DND-41 (cell line): ENCODE measurements at regions not wholly inside any gene's neighbourhood (a gene's known extent, or its start where the extent isn't known, plus 50 kb on each side); places are given as distances from the start of the nearest gene placed in this dataset.

Source experiments
- ATAC-seq: fragments of 200-7000 bp; cut with Tn5 transposase; 3 replicates; pipeline ENCODE4 v1.9.1; 2021; ENCODE audit warnings: low read depth; ENCODE audit not compliant: insufficient read depth
- DNase-seq: peaks from one replicate; pipeline ENCODE4 v3.0.0-alpha.2; 2020
- H2AFZ ChIP-seq: 2 replicates; pipeline ENCODE4 v1.6.0; 2012; ENCODE audit warnings: low read depth, low read length
- H3K27ac ChIP-seq: 2 replicates; pipeline ENCODE4 v1.5.1; 2012; ENCODE audit warnings: low read length, inconsistent platforms
- H3K27me3 ChIP-seq: fragments of 200-600 bp; sonication (generic); 2 replicates; pipeline ENCODE4 v1.6.0; 2012; ENCODE audit warnings: low read length, mild to moderate bottlenecking, inconsistent platforms; ENCODE audit not compliant: insufficient read depth, poor library complexity
- H3K36me3 ChIP-seq: 2 replicates; pipeline ENCODE4 v1.5.1; 2012; ENCODE audit warnings: low read length, inconsistent platforms; ENCODE audit not compliant: insufficient read depth
- H3K4me1 ChIP-seq: 2 replicates; pipeline ENCODE4 v1.5.1; 2012; ENCODE audit warnings: mild to moderate bottlenecking, low read length; ENCODE audit not compliant: insufficient read depth
- H3K4me2 ChIP-seq: 2 replicates; pipeline ENCODE4 v1.6.0; 2012; ENCODE audit warnings: mild to moderate bottlenecking, moderate library complexity, low read length, inconsistent platforms; ENCODE audit not compliant: insufficient read depth
- H3K4me3 ChIP-seq, 2 experiments: fragments of 200-600 bp in 1 of 2; shearing (Covaris generic) in 1 of 2; 2 replicates each; pipeline ENCODE4 v1.5.1; 2012 to 2016; ENCODE audit warnings: inconsistent platforms in 2 of 2, low read length in 2 of 2, mild to moderate bottlenecking in 2 of 2, low read depth in 1 of 2, moderate library complexity in 1 of 2
- H3K79me2 ChIP-seq: 2 replicates; pipeline ENCODE4 v1.6.0; 2012; ENCODE audit warnings: low read length, inconsistent platforms; ENCODE audit not compliant: insufficient read depth
- H3K9ac ChIP-seq: 2 replicates; pipeline ENCODE4 v1.6.0; 2012; ENCODE audit warnings: low read depth, mild to moderate bottlenecking, inconsistent platforms, low read length, moderate library complexity
- H3K9me3 ChIP-seq: 2 replicates; pipeline ENCODE4 v1.5.1; 2012; ENCODE audit warnings: low read length, moderate library complexity, mild to moderate bottlenecking, inconsistent platforms; ENCODE audit not compliant: insufficient read depth, severe bottlenecking
- H4K20me1 ChIP-seq: 2 replicates; pipeline ENCODE4 v1.6.0; 2012; ENCODE audit warnings: low read length; ENCODE audit not compliant: insufficient read depth
- EZH2 ChIP-seq: IDR thresholded peaks from 3 replicates; pipeline ENCODE4 v1.6.1; 2012; ENCODE audit warnings: borderline replicate concordance, low read depth, mild to moderate bottlenecking, moderate library complexity, low read length, inconsistent platforms; ENCODE audit not compliant: severe bottlenecking
- TF ChIP-seq, protein P1 (sequence below): IDR thresholded peaks from 2 replicates; pipeline ENCODE4 v1.5.1; 2012; ENCODE audit warnings: borderline replicate concordance, low read length, moderate library complexity, mild to moderate bottlenecking; ENCODE audit not compliant: poor library complexity, severe bottlenecking; ENCODE audit errors: extremely low read depth

DNA sequence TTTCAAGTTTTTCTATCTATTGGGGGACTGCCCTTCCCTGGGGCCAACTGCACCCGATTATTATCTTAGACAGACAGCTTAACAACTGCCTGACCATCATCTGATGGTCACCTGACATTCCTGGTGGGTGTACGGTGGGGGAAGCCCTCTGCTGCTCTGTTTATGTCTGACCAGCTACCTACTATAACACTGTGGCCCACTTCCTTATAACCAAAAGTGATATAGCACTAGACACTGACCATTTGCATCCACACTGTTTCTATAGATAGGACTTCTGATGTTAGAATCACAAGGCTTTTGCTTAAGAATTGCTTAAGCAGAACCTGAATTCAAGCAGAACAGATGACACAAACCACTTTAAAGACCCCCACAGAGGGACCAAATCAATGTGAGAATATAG is 110.5 kb upstream of the RAI14 start:
- H3K4me3 ChIP-seq, result no peak overlapping the region
- H4K20me1 ChIP-seq, result no peaks in the 10 kb centered on the region
- DNase-seq (no peak), ATAC-seq (no peak)
- no peak overlapping the region for H2AFZ ChIP-seq
- H3K36me3 ChIP-seq, result no peaks in the 10 kb centered on the region
- no peaks in the 10 kb centered on the region for H3K4me1 ChIP-seq
- H3K27ac ChIP-seq, result no peak overlapping the region
- H3K79me2 ChIP-seq, result no peaks in the 10 kb centered on the region
- no peak for TF ChIP-seq EZH2
- TF ChIP-seq, protein P1, sequence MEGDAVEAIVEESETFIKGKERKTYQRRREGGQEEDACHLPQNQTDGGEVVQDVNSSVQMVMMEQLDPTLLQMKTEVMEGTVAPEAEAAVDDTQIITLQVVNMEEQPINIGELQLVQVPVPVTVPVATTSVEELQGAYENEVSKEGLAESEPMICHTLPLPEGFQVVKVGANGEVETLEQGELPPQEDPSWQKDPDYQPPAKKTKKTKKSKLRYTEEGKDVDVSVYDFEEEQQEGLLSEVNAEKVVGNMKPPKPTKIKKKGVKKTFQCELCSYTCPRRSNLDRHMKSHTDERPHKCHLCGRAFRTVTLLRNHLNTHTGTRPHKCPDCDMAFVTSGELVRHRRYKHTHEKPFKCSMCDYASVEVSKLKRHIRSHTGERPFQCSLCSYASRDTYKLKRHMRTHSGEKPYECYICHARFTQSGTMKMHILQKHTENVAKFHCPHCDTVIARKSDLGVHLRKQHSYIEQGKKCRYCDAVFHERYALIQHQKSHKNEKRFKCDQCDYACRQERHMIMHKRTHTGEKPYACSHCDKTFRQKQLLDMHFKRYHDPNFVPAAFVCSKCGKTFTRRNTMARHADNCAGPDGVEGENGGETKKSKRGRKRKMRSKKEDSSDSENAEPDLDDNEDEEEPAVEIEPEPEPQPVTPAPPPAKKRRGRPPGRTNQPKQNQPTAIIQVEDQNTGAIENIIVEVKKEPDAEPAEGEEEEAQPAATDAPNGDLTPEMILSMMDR, result no peak
- H3K27me3 ChIP-seq, result no peaks in the 10 kb centered on the region
- peaks cover 6% of the 10 kb centered on the region for H3K9me3 ChIP-seq
- no peak overlapping the region for H3K9ac ChIP-seq
- no peak overlapping the region for H3K4me2 ChIP-seq

DNA sequence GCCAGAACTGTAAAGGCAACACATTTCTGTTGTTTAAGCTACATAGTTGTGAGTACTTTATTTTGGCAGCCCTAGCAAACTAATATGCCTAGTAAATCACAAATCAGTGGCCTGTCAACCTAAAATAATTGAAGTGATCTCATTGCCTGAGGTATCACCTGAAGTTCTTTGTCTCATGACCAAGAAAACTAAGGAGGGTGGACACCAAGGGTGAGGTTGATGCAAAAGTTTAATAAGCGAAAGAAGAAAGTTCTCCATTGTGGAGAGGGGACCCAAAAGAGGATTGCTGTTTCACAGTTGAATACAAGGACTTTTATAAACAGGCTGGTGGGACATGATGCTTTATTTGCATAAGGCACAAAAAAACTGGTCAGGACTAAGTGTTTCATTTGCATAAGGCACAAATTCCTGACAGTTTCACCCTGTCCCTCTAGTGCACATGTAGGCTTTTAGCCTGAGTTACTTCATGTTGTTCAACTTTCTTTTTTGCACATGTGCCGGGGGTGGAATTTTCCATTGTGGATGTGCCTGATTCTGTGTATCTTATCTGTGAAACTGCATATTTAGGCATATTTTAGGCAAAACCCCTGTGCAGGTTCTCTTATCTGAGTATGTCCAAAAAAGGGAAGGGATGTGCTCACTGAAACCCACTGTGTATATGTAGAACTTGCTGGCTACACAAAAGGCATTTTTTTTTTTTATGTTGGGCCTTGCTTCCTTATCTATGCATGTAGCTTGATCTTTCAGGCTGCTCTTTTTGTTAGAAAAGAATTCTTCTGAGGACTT is 108.6 kb upstream of the RAI14 start:
- no peak overlapping the region for H2AFZ ChIP-seq
- H3K27ac ChIP-seq, result no peak overlapping the region
- DNase-seq, result no peak
- no peaks in the 10 kb centered on the region for H4K20me1 ChIP-seq
- H3K36me3 ChIP-seq, result no peaks in the 10 kb centered on the region
- no peak for ATAC-seq
- no peaks in the 10 kb centered on the region for H3K4me1 ChIP-seq
- peaks cover 6% of the 10 kb centered on the region for H3K9me3 ChIP-seq
- H3K79me2 ChIP-seq, result no peaks in the 10 kb centered on the region
- H3K4me3 ChIP-seq, result no peak overlapping the region
- no peak overlapping the region for H3K9ac ChIP-seq
- TF ChIP-seq, protein P1, result no peak
- TF ChIP-seq EZH2, result no peak
- no peaks in the 10 kb centered on the region for H3K27me3 ChIP-seq
- H3K4me2 ChIP-seq, result no peak overlapping the region

DNA sequence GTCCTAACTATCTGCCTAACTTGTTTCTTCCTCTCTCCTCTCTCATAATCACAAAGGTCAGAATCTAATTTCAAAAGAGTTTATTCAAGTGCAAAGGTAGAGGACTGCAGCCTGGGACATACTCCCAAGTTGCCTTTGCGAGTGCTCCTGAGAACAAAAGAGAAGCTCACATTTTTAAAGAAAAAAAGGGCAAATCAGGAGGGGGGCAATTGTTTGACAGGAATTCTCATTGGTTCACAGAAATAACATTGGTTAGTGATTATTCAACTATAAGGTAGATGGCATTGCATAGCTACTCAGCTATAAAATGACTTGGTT is 108.1 kb upstream of the RAI14 start:
- no peaks in the 10 kb centered on the region for H4K20me1 ChIP-seq
- ATAC-seq (no peak), DNase-seq (no peak)
- H3K4me1 ChIP-seq, result no peaks in the 10 kb centered on the region
- peaks cover 6% of the 10 kb centered on the region for H3K9me3 ChIP-seq
- H3K27me3 ChIP-seq, result no peaks in the 10 kb centered on the region
- H2AFZ ChIP-seq, result no peak overlapping the region
- TF ChIP-seq, protein P1, result no peak
- no peak for TF ChIP-seq EZH2
- no peaks in the 10 kb centered on the region for H3K36me3 ChIP-seq
- no peak overlapping the region for H3K9ac ChIP-seq
- no peak overlapping the region for H3K4me2 ChIP-seq
- H3K79me2 ChIP-seq, result no peaks in the 10 kb centered on the region
- H3K4me3 ChIP-seq, result no peak overlapping the region
- H3K27ac ChIP-seq, result no peak overlapping the region
